WTC11 (cell line): ENCODE measurements at regions not wholly inside any gene's neighbourhood (a gene's known extent, or its start where the extent isn't known, plus 50 kb on each side); places are given as distances from the start of the nearest gene placed in this dataset.
A peak's percentile ranks its signal among the peaks of the same experiment; 100 is the strongest.

Experiments
- ATAC-seq: fragments of 200-7000 bp; cut with Tn5 transposase; 2 replicates; pipeline ENCODE4 v1.10.0; 2021; ENCODE audit warnings: mild to moderate bottlenecking, moderate library complexity
- CTCF ChIA-PET: fragments of 300-600 bp; sonication (Branson Sonifier 250); formaldehyde crosslinking; loops from one replicate; lab custom pipeline; 2021; ENCODE audit warnings: antibody characterized with exemption; lab: Charles Lee
- POLR2A ChIA-PET: fragments of 350-600 bp; sonication (Branson Sonifier 250); formaldehyde crosslinking; loops from one replicate; lab custom pipeline; 2021; ENCODE audit warnings: antibody characterized with exemption; lab: Charles Lee
- DNase-seq: peaks from one replicate; pipeline ENCODE4 v3.0.0; 2021; ENCODE audit warnings: low spot score
- H3K27ac Mint-ChIP-seq: 2 replicates; pipeline ENCODE4 v1.8.0; 2021; ENCODE audit warnings: mixed read lengths
- H3K27me3 Mint-ChIP-seq: 2 replicates; pipeline ENCODE4 v1.8.0; 2021; ENCODE audit warnings: low read depth, mild to moderate bottlenecking, moderate library complexity, mixed read lengths
- H3K36me3 Mint-ChIP-seq: 2 replicates; pipeline ENCODE4 v1.8.0; 2021; ENCODE audit warnings: mixed read lengths
- H3K4me1 Mint-ChIP-seq: 2 replicates; pipeline ENCODE4 v1.8.0; 2022; ENCODE audit warnings: mixed read lengths
- H3K4me3 Mint-ChIP-seq: 2 replicates; pipeline ENCODE4 v1.8.0; 2021; ENCODE audit warnings: mild to moderate bottlenecking, moderate library complexity, mixed read lengths
- H3K9me3 Mint-ChIP-seq: 2 replicates; pipeline ENCODE4 v1.8.0; 2021; ENCODE audit warnings: mixed read lengths
- CBFB ChIP-seq: sonication (generic); formaldehyde crosslinking; IDR thresholded peaks from 2 replicates; pipeline ENCODE4 v1.8.1; 2022; ENCODE audit warnings: mild to moderate bottlenecking, low read depth, missing genetic modification reagents
- ESRRA ChIP-seq: sonication (generic); formaldehyde crosslinking; IDR thresholded peaks from 2 replicates; pipeline ENCODE4 v1.8.1; 2022; ENCODE audit warnings: mild to moderate bottlenecking, missing genetic modification reagents, borderline replicate concordance
- HMGA2 ChIP-seq: fragments of 250-450 bp; sonication (Bioruptor Pico); IDR thresholded peaks from 2 replicates; pipeline ENCODE4 v1.4.0; 2021; ENCODE audit warnings: mild to moderate bottlenecking, moderate library complexity
- RORB ChIP-seq: fragments of 250-450 bp; sonication (Bioruptor Pico); IDR thresholded peaks from 2 replicates; pipeline ENCODE4 v1.9.0; 2021; ENCODE audit warnings: mild to moderate bottlenecking
- SMAD4 ChIP-seq: sonication (generic); formaldehyde crosslinking; IDR thresholded peaks from 2 replicates; pipeline ENCODE4 v1.8.0; 2022; ENCODE audit warnings: mild to moderate bottlenecking, missing genetic modification reagents
- SP1 ChIP-seq: sonication (generic); formaldehyde crosslinking; conservative IDR thresholded peaks from 2 replicates; pipeline ENCODE4 v1.8.1; 2022; ENCODE audit warnings: missing genetic modification reagents
- TEAD4 ChIP-seq: sonication (generic); formaldehyde crosslinking; IDR thresholded peaks from 2 replicates; pipeline ENCODE4 v1.8.0; 2022; ENCODE audit warnings: mild to moderate bottlenecking, missing genetic modification reagents
- TP53 ChIP-seq: sonication (generic); formaldehyde crosslinking; IDR thresholded peaks from 2 replicates; pipeline ENCODE4 v1.8.1; 2023; ENCODE audit warnings: mild to moderate bottlenecking, missing genetic modification reagents
- ZNF263 ChIP-seq: sonication (generic); formaldehyde crosslinking; IDR thresholded peaks from 2 replicates; pipeline ENCODE4 v1.8.1; 2022; ENCODE audit warnings: low read depth, mild to moderate bottlenecking, moderate library complexity, missing genetic modification reagents
- ZNF396 ChIP-seq: fragments of 250-450 bp; sonication (Bioruptor Pico); IDR thresholded peaks from 2 replicates; pipeline ENCODE4 v1.8.0; 2021; ENCODE audit warnings: mild to moderate bottlenecking, moderate library complexity, borderline replicate concordance
- ZNF416 ChIP-seq: fragments of 250-450 bp; sonication (Bioruptor Pico); IDR thresholded peaks from 2 replicates; pipeline ENCODE4 v1.9.0; 2021; ENCODE audit warnings: mild to moderate bottlenecking, inconsistent platforms
- TF ChIP-seq, protein P1 (sequence below): sonication (generic); formaldehyde crosslinking; IDR thresholded peaks from 2 replicates; pipeline ENCODE4 v1.8.1; 2023; ENCODE audit warnings: mild to moderate bottlenecking, missing genetic modification reagents, moderate library complexity
- TF ChIP-seq, protein P2 (sequence below): sonication (generic); formaldehyde crosslinking; conservative IDR thresholded peaks from 2 replicates; pipeline ENCODE4 v1.8.1; 2023; ENCODE audit warnings: mild to moderate bottlenecking, low read depth, missing genetic modification reagents, moderate library complexity
- TF ChIP-seq, protein P3 (sequence below): sonication (generic); formaldehyde crosslinking; IDR thresholded peaks from 2 replicates; pipeline ENCODE4 v1.8.0; 2022; ENCODE audit warnings: mild to moderate bottlenecking, missing genetic modification reagents
- TF ChIP-seq, protein P4 (sequence below): sonication (generic); formaldehyde crosslinking; IDR thresholded peaks from 2 replicates; pipeline ENCODE4 v1.8.1; 2022; ENCODE audit warnings: low read depth, mild to moderate bottlenecking, moderate library complexity, missing genetic modification reagents, borderline replicate concordance
- TF ChIP-seq, protein P5 (sequence below): fragments of 250-450 bp; sonication (Bioruptor Pico); IDR thresholded peaks from 2 replicates; pipeline ENCODE4 v2.1.2; 2022; ENCODE audit warnings: mild to moderate bottlenecking, moderate library complexity

DNA sequence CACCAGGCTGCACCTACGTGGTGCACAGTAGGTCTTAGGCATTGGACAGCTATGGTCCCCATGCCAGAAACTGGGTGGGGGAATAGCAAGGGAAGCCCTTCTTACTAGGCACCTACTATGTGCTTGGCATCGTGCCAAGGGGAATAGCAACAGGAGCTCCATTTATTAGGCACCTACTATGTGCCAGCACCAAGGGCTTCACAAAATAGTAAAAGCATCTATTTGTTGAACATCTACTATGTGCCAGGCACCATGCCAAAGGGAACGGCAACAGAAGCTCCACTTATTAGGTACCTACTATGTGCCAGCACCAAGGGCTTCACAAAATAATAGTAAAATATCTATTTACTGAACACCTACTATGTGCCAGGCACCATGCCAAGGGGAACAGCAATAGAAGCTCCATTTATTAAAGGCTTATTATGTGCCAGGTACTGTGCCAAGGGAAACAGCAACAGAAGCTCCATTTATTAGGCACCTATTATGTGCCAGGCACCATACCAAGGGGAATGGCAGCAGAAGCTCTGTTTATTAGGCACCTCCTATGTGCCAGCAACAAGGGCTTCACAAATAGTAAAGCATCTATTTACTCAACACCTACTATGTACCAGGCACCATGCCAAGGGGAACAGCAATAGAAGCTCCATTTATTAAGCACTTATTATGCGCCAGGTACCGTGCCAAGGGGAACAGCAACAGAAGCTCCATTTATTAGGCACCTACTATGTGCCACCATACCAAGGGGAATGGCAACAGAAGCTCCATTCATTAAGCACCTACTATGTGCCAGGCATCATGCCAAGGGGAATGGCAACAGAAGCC is 108.5 kb downstream of the PTPRS start (continued):
- TF ChIP-seq, protein P1, sequence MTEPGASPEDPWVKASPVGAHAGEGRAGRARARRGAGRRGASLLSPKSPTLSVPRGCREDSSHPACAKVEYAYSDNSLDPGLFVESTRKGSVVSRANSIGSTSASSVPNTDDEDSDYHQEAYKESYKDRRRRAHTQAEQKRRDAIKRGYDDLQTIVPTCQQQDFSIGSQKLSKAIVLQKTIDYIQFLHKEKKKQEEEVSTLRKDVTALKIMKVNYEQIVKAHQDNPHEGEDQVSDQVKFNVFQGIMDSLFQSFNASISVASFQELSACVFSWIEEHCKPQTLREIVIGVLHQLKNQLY = no peak
- TF ChIP-seq CBFB (CRISPR knock-in tag) (no peak), HMGA2 (CRISPR knock-in tag) (no peak), ZNF396 (CRISPR knock-in tag) (no peak), TP53 (CRISPR knock-in tag) (no peak), ESRRA (CRISPR knock-in tag) (no peak), RORB (CRISPR knock-in tag) (no peak), SP1 (CRISPR knock-in tag) (no peak)
- TF ChIP-seq, protein P2, sequence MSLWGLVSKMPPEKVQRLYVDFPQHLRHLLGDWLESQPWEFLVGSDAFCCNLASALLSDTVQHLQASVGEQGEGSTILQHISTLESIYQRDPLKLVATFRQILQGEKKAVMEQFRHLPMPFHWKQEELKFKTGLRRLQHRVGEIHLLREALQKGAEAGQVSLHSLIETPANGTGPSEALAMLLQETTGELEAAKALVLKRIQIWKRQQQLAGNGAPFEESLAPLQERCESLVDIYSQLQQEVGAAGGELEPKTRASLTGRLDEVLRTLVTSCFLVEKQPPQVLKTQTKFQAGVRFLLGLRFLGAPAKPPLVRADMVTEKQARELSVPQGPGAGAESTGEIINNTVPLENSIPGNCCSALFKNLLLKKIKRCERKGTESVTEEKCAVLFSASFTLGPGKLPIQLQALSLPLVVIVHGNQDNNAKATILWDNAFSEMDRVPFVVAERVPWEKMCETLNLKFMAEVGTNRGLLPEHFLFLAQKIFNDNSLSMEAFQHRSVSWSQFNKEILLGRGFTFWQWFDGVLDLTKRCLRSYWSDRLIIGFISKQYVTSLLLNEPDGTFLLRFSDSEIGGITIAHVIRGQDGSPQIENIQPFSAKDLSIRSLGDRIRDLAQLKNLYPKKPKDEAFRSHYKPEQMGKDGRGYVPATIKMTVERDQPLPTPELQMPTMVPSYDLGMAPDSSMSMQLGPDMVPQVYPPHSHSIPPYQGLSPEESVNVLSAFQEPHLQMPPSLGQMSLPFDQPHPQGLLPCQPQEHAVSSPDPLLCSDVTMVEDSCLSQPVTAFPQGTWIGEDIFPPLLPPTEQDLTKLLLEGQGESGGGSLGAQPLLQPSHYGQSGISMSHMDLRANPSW (CRISPR knock-in tag) = no peak
- TF ChIP-seq, protein P3, sequence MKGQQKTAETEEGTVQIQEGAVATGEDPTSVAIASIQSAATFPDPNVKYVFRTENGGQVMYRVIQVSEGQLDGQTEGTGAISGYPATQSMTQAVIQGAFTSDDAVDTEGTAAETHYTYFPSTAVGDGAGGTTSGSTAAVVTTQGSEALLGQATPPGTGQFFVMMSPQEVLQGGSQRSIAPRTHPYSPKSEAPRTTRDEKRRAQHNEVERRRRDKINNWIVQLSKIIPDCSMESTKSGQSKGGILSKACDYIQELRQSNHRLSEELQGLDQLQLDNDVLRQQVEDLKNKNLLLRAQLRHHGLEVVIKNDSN (CRISPR knock-in tag) = no peak
- TF ChIP-seq, protein P4, sequence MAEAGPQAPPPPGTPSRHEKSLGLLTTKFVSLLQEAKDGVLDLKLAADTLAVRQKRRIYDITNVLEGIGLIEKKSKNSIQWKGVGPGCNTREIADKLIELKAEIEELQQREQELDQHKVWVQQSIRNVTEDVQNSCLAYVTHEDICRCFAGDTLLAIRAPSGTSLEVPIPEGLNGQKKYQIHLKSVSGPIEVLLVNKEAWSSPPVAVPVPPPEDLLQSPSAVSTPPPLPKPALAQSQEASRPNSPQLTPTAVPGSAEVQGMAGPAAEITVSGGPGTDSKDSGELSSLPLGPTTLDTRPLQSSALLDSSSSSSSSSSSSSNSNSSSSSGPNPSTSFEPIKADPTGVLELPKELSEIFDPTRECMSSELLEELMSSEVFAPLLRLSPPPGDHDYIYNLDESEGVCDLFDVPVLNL (CRISPR knock-in tag) = no peak
- TF ChIP-seq, protein P5, sequence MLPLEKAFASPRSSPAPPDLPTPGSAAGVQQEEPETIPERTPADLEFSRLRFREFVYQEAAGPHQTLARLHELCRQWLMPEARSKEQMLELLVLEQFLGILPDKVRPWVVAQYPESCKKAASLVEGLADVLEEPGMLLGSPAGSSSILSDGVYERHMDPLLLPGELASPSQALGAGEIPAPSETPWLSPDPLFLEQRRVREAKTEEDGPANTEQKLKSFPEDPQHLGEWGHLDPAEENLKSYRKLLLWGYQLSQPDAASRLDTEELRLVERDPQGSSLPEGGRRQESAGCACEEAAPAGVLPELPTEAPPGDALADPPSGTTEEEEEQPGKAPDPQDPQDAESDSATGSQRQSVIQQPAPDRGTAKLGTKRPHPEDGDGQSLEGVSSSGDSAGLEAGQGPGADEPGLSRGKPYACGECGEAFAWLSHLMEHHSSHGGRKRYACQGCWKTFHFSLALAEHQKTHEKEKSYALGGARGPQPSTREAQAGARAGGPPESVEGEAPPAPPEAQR = no peak
- TF ChIP-seq, all 79 proteins: peak for 0

DNA sequence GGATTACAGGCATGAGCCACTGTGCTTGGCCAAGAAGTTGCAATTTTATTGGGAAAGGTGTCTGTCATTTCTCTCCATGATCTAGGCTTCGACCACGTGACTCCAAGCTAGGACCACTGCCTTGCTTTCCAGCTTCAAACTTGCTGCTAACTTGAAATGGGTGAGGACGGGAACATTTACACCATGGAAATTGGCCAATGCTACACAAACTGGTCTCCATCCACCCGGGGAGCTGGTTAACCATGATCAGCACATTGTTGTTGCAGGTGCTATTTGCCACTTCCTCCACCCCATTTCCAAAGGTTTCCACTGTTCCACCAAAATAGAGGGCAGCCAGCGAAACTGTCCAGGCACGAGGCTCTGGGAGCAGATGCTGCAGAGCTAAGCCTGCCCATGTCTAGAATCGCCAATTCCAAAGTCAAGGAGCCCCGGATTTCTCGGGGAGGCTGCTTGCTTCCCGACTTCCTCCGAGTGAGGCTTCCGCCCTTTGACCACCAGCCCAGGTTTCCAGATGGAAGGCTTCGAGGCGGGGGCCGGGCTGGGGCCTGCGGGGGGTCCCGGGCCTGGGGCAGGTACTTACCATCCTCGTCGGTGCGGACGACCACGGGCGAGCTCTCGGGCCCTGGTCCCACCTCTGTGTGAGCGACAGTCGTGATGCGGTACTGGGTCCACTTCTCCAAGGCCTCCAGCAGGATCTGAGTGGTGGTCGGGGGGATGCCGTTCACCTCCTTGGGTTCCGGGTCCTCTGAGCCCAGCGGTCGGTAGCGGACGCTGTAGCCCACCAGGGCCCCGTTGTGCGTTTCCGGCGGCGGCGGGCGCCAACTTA is 109.7 kb downstream of the PTPRS start:
- no peak for DNase-seq
- ChIA-PET POLR2A (no interaction called here), CTCF (interaction anchor here (1.4 kb wide), 1 partner anchor 179 kb away, joined by 4 read pairs; no protein-coding TSS in a partner anchor)
- no peak overlapping the region for H3K4me3 Mint-ChIP-seq
- H3K27ac Mint-ChIP-seq = no peak overlapping the region
- H3K9me3 Mint-ChIP-seq = no peaks in the 10 kb centered on the region
- no peaks in the 10 kb centered on the region for H3K27me3 Mint-ChIP-seq
- no peak for ATAC-seq
- H3K4me1 Mint-ChIP-seq = no peaks in the 10 kb centered on the region; the same call in 1 of the 2 replicates
- H3K36me3 Mint-ChIP-seq = peaks cover 13% of the 10 kb centered on the region
- 0 out of 2 replicates have a peak, but pooled peaks have one; percentile 79 for TF ChIP-seq ZNF416 (CRISPR knock-in tag)
- no peak for TF ChIP-seq TEAD4
- no peak for TF ChIP-seq SMAD4 (CRISPR knock-in tag)
- TF ChIP-seq, protein P4 (CRISPR knock-in tag) = no peak
- TF ChIP-seq ZNF263 = no peak
